ENCODE measurements at regions not wholly inside any gene's neighbourhood (a gene's known extent, or its start where the extent isn't known, plus 50 kb on each side); places are given as distances from the start of the nearest gene placed in this dataset.

GRCh38 chr2:128368437-128369107, 49.9 kb upstream of the HS6ST1 start:
- no peak for DNase-seq

GRCh38 chr2:128369108-128369555, 50.5 kb upstream of the HS6ST1 start:
- no peak for DNase-seq

- no peak for DNase-seq
Observed at GRCh38 chr2:128369602-128370467, 51.2 kb upstream of the HS6ST1 start.

- no peak for DNase-seq
Observed at GRCh38 chr2:128370468-128371247, 52.0 kb upstream of the HS6ST1 start.

GRCh38 chr2:128371248-128371630, 52.6 kb upstream of the HS6ST1 start:
- no peak for DNase-seq

GRCh38 chr2:128371648-128372345, 53.1 kb upstream of the HS6ST1 start:
- DNase-seq: no peak

- DNase-seq: no peak
Observed at GRCh38 chr2:128372621-128373341, 54.1 kb upstream of the HS6ST1 start.

- no peak for DNase-seq
Observed at GRCh38 chr2:128373451-128374000, 54.9 kb upstream of the HS6ST1 start.

- DNase-seq: no peak
Observed at GRCh38 chr2:128374001-128374710, 55.5 kb upstream of the HS6ST1 start.

GRCh38 chr2:128374711-128375413, 56.2 kb upstream of the HS6ST1 start:
- DNase-seq: peak; percentile 23

- no peak for DNase-seq
Observed at GRCh38 chr2:128375454-128375853, 56.8 kb upstream of the HS6ST1 start.

GRCh38 chr2:128376241-128377041, 57.8 kb upstream of the HS6ST1 start:
- DNase-seq: no peak

- peak; percentile 15 for DNase-seq
Observed at GRCh38 chr2:128377071-128377910, 58.6 kb upstream of the HS6ST1 start.

GRCh38 chr2:128378231-128379020, 59.8 kb upstream of the HS6ST1 start:
- peak; percentile 23 for DNase-seq

GRCh38 chr2:128379021-128380015, 60.6 kb upstream of the HS6ST1 start:
- DNase-seq: peak; percentile 18

Data from activated CD4-positive, CD25-positive, alpha-beta regulatory T cell treated with anti-CD3 and anti-CD28 coated beads, Interleukin-2, amount 50 U/mL, for 72 hours (primary cell).